Astrocyte of the cerebellum (primary cell): ENCODE measurements at regions not wholly inside any gene's neighbourhood (a gene's known extent, or its start where the extent isn't known, plus 50 kb on each side); places are given as distances from the start of the nearest gene placed in this dataset.

Source experiments
- DNase-seq: peaks from one replicate; pipeline ENCODE4 v3.0.0-alpha.2; 2011; ENCODE audit warnings: low read depth
- H3K4me3 ChIP-seq: 2 replicates; pipeline ENCODE4 v1.5.1; 2011; ENCODE audit warnings: mild to moderate bottlenecking, low read depth, low read length, moderate library complexity
- in situ Hi-C: cut with HindIII; loops from 2 replicates; pipeline ENCODE4 v1.10.0; 2017; ENCODE audit warnings: low sequenced_read_pairs
- TF ChIP-seq, protein P1 (sequence below): IDR thresholded peaks from 2 replicates; pipeline ENCODE4 v1.5.1; 2012; ENCODE audit warnings: low read length, low read depth, moderate library complexity, mild to moderate bottlenecking; ENCODE audit errors: missing control alignments

DNA sequence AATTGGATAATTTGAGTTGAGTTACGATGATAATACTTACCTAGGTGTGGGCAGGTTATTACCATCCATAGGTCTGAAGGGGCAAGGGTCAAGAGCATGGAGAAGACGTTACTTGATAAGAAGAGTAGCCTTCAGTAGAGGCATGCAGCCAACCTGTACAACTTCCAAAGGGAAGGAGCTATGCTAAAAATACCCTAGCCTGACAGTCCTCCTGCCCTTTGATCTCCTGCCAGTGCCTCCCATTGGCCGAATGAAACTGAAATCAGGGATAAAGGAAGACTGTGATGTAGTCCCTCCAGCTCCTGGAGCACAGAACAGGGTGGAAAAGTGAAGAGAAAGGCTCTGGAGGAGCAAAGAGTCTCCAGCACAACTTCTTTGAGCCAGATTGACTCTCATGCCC, 487.4 kb downstream of the ADCYAP1 start:
- H3K4me3 ChIP-seq = no peak overlapping the region
- in situ Hi-C loops = no loop called here
- no peak for DNase-seq
- TF ChIP-seq, protein P1, sequence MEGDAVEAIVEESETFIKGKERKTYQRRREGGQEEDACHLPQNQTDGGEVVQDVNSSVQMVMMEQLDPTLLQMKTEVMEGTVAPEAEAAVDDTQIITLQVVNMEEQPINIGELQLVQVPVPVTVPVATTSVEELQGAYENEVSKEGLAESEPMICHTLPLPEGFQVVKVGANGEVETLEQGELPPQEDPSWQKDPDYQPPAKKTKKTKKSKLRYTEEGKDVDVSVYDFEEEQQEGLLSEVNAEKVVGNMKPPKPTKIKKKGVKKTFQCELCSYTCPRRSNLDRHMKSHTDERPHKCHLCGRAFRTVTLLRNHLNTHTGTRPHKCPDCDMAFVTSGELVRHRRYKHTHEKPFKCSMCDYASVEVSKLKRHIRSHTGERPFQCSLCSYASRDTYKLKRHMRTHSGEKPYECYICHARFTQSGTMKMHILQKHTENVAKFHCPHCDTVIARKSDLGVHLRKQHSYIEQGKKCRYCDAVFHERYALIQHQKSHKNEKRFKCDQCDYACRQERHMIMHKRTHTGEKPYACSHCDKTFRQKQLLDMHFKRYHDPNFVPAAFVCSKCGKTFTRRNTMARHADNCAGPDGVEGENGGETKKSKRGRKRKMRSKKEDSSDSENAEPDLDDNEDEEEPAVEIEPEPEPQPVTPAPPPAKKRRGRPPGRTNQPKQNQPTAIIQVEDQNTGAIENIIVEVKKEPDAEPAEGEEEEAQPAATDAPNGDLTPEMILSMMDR = no peak

DNA sequence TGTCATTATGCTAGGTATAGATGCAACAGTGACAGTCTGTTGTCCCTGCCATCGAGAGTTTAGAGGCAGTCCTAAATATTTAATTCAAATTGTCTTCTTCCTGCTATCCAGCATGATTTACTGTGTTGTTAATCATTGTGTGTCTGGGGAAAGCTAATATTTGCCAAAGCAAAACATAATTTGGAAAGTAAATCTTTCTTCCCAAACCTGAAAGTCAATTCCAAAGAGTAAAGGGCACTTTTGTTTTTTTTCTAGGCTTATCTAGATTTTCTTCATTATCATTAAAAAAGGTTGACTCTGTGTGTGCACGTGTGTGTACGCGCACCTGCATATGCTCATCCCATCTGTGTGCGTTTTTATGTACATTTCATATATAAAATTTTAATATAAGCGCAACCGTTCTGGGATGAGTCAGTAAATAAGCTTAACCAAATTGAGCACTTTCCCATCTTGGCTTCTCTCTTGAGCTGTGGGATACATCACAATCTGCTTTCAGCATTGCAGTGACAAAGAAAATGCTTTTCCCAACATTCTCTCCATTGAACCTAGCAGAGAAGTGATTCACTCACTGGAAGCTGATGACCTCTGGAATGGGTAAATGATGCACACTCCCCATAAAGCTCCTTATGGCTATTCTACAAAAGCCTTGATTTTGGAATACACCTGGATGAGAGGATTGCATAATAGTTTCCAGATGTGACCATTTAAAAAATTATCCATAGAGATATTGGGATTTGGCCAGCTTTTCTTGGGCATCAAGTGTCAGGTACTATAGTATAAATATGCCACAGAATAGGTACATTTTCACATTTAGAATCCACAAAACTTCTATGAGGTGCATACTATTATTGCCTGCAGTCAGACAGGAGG, 488.4 kb downstream of the ADCYAP1 start:
- in situ Hi-C loops = no loop called here
- TF ChIP-seq, protein P1 = no peak
- no peak overlapping the region for H3K4me3 ChIP-seq
- no peak for DNase-seq

DNA sequence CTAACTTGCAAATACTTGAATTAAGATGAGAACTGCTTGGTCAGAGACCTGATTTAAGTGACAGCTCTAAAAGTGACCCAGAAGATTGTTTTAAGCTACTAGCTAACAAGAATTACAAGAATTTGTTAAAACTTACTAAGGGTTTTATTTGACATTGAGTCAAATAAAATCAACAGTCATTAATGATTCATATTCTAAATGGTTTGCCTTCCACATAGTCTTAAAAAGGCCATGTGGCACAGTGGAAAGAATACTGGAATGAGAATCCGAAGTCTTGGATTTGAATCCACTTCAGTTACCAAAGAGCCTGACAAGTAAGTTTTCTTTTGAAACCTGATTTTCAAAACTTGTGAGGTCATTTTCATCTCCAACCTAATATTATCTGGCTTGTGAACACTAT, 489.3 kb downstream of the ADCYAP1 start:
- in situ Hi-C loops = no loop called here
- DNase-seq = no peak
- TF ChIP-seq, protein P1 = no peak
- no peak overlapping the region for H3K4me3 ChIP-seq

DNA sequence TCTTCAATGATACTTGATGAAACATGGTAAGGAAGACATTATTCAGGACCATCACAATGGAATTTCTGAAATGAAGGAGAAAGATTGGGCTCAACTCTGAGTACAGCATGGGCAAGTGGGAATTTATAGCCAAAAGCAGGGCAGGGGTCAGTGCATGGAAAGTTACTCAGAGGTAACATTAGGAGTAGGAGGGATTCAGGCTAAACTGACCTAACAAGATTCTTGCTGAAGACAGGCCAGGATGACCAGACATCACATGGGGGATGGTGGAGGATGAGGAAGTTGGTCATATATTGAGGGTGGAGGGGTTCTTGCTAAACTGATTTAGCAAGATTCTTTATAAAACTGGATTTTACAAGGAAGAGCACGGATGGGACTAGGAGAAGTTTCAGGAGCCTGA, 489.8 kb downstream of the ADCYAP1 start:
- in situ Hi-C loops = no loop called here
- TF ChIP-seq, protein P1 = no peak
- no peak for DNase-seq
- no peak overlapping the region for H3K4me3 ChIP-seq

DNA sequence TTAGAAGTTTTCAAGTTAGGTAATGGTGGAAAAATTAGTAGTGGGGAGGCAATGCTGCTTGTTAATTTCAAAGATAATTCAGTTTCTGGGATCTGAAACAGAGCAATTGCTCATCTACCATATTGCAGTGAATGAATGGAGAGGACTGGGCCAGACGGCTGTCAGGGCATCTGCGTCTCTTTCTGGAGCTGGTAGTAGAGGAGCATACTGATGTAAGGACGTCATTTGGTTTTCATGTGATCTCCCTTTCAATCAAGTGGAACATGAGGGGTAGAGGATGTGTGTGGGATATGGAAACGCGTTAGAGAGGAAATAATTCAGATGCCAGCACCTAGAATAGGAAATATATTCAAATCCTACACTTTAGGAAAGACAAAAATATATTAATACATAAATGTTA, 490.3 kb downstream of the ADCYAP1 start:
- no peak overlapping the region for H3K4me3 ChIP-seq
- in situ Hi-C loops = no loop called here
- DNase-seq = no peak
- TF ChIP-seq, protein P1 = no peak

DNA sequence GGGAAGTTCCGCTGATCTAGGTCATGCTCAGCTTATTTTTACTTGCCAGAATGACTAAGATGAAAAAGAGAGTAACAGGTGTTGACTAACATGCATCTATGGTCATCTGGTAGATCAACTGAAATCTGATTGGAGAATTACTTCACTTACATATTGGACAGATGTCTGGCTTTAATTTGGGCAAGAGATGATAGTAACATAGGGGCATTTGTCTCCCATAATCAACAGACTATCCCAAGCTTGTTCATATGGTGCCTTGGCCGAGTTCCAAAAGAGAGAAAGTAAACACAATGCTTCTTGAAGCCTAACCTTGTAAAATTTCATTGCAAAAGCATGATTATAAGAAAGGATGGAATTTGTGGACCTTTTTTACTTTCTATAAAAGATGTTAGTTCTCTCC, 503.7 kb downstream of the ADCYAP1 start:
- TF ChIP-seq, protein P1 = no peak
- in situ Hi-C loops = no loop called here
- no peak overlapping the region for H3K4me3 ChIP-seq
- no peak for DNase-seq
